NCI-H2107 (cell line): ENCODE measurements at regions not wholly inside any gene's neighbourhood (a gene's known extent, or its start where the extent isn't known, plus 50 kb on each side); places are given as distances from the start of the nearest gene placed in this dataset.

ENCODE experiments used
- DNase-seq: peaks from one replicate; lab custom pipeline; 2025; lab: John Stamatoyannopoulos, UW

DNA sequence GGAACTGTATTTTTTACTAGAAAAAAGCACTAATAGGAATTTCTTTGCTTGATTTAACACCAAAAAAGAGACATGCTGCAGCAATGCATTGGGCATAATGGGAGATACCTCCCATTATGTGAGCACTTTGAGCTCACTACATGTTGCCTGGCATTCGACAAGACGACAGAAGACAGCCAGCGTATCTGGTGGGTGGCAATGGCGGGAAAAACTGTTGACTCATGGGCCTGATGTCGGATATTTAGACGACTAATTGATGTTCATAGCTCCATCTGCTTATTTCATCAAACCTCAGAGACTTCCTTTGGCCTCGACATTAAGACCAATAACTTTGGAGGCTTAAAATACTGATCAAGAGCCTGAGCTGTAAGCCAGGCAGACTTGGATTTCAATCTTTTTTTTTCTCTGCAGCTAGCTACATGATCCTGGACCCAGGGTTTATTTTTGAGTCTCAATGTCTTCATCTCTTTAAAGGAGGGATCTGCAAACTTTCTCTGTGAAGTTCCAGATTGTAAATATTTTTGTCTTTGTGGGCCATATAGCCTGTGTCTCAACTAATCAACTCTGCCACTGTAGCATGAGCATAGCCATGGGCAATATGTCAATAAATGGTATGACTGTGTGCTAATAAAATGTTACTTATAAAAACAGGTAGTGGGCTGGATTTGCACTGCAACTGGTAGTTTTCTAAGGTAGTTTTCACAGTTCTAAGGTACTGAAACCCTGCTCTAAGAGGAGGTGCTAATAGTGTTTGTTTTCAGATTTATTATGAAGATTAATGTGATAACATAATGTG lies 375.1 kb downstream of the METTL15 start:
- no peak for DNase-seq

DNA sequence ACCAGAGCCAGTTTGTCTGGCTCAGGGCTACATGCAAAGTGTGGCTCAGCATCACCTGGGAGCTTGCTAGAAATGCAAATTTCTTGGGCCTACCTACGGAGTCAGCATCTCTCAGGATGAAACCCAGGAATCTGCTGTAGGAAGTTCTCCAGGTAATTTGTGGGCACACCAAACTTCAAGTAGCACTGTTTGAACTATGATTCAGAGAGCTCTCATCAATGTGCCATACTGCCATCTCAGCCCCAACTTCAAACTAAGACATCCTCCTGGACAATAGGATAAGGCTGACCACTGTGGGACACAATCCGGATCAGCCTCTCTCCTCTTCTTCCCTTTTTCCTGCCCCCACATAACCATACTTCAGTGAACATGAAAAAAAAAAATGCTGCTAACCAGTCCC lies 374.5 kb downstream of the METTL15 start:
- no peak for DNase-seq

DNA sequence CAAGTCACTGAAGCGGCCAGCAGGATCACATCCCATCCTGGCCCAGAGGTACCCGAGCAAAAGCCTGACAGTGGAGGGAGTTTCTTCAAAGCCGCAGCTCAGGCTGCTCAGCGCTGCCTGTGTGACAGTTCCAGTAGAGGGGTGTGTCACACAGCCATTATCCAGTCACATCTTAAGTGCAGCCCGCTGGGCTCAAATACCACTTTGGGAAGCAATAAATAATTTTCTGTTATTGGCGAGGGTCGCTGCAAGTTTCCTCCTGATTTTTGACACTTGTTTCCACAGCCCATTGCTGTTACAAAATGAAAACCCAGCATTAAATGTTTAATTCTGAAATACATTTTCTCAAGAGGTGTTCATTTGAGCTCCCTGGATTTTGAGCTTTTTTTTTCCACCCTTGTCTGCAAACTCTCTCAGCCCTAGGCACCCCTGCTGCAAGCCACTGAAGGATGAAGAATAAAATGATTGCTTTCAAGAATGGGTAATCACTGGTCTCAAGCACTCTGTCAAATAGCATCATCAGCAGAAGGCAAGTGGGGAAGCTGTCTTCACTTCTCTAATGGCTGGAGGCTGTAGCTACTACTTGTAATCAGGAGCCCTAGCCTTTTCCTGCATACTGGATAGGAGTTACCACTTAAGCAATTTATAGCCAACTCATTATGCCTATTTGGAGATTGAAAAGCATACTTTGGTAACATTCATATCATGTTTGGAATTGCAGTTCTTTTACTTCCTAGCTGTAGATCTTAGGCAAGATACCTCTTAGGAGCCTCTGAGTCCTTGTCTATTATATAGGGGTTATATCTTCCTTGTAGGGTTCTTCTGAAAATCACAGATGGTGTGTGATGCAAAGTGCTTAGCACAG lies 373.7 kb downstream of the METTL15 start:
- DNase-seq = no peak

DNA sequence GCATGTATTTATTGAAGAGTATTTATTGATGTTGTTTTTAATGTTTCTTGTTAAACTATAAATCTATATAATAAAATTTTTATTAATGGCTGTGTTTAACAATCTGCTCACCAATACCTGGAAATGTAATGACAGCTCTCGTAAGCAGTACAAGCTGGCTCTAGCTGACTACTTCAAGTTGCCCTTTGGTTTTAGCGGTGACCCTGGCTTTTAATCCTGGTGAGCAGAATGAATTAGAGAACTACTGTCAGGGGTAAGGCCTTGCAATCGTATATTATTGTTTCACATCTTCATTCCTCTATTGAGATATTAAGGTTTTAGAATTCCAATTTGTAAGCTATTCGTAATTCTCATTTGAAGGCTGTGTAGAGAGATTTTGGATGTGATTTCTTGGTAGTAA lies 372.2 kb downstream of the METTL15 start:
- no peak for DNase-seq

DNA sequence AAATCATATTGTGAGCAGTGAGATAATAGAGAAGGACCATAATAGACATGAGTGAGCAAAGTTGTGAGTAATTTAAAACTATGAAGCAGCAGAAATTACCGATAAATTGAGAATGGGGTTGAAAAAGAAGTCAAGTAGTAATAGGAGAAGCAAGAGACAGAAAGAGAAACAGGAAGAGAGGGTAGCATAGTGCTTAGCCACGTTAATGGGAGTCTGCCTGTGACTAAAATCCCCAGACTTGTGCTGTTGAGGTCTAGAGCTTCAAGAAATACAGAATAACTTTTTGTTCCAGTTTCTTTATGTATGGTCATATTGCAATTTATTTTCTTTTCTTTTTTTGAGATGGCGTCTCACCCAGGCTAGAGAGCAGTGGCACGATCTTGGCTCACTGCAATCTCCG lies 368.7 kb downstream of the METTL15 start:
- no peak for DNase-seq

DNA sequence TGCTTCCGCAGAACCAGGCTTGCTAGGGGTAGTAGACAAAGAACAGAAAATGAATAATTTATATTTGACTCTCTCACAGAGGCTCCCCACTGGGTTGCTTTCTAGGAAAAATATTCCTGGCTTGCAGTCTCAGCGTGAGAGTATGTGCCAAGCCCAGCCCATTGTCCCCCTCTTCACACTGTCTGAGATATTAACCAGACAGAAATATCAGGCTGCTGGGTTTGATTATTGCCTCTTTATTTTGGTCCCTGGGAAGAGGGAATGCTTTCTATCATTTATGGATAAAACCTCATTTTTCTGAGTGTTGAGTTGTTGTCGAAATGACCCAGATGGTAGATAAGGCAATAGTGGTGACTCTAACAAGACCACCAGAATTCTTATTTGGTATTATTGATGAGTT lies 367.9 kb downstream of the METTL15 start:
- DNase-seq = no peak

DNA sequence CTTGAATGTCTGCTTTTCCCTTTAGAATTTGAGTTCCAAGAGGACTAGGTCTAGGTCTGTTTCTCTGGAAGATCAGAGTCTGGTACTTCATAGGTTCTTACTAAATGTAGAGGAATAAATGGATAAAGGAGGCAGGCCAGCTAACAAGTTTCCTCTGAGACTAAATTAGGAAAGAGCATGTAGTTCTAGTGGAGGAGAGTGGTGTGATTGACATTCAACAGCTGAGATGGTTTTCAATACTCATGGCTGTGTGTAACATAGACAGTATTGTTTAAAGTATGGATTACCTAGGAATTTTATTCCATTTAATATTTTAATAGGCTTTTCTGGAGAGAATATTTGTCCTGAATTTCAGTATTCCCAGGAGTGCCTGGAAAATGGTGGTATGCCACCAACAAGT lies 364.7 kb downstream of the METTL15 start:
- DNase-seq = no peak

DNA sequence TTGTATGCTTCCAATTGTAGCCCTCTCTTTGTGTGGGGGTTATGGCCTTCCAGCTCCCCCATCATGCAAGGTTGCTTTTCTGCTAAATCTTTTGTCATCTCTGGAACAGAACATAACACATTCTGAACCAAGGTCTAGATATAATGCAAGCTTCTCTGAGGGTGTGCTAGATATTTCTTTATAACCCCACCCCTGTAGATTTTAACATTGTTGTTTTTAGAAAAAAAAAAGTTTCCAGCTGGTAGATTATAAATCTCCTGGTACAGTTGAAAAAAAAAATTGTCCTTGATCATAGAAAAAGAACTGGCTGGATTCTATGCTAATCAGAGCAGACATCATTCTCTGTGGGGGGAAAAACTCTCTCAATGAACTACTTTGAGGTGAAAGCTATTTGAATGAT lies 363.3 kb downstream of the METTL15 start:
- DNase-seq = no peak

DNA sequence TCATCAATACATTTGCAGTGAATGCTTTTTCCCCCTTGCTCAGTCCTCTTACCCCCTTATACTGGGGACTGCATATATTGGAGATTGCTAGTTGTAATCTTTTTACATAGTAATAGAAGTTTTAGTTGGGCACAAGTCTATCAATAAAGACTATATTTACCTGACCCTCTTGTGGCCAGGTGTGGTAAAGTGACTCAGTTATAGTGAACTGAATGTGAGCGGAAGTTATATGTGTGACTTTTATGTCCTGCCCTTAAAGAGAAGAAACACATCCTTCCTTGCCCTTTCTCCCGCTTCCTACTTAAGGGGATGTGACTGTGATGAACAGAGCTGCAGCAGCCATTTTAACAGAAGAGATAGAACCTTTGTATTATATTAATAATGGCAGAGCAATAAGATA lies 362.0 kb downstream of the METTL15 start:
- DNase-seq = no peak

DNA sequence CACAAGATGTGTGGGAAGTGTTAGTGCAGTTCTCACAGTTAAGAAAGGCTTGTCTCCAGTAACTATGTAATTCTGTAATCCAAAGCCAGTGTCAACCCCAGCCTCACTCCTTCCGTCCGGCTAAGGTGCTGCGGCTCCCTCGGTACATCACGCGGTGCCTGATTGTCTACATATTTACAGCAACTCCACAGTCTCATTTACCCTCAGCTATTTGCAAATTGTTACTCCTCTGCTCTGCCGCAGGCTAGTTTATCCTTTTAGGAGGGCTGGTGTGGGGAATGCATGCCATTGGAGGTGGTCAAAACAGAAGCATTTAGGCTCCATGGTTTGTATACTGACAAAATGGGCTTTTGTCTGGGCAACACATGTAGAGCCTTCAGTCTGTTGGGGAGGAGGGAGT lies 358.3 kb downstream of the METTL15 start:
- DNase-seq = no peak

DNA sequence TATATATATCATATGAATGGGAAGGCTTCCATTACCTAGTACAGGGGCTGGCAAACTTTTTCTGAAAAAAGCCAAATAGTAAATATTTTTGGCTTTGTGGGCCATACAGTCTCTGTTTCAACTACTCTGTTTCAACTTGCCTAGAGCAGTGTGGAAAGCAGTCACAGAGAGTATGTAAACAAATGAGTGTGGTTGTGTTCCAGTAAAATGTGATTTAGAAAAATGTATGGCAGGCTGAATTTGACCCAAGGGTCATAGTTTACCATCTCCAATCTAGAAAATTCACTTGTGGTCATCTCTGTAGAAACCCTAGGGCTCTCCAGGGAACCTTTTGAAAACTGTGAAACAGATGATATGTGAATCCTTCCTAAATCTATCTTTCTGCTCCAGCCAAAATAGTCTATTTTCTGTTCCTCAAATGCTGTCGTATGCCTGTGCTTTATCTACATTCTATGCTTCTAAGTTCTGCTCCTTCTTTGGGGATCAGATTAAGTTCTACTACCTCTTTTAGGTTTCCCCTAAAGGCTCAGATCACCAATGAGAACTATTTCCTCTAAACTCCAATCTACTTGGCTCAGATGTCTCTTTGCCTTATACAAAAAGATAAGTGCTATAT lies 356.2 kb downstream of the METTL15 start:
- no peak for DNase-seq

DNA sequence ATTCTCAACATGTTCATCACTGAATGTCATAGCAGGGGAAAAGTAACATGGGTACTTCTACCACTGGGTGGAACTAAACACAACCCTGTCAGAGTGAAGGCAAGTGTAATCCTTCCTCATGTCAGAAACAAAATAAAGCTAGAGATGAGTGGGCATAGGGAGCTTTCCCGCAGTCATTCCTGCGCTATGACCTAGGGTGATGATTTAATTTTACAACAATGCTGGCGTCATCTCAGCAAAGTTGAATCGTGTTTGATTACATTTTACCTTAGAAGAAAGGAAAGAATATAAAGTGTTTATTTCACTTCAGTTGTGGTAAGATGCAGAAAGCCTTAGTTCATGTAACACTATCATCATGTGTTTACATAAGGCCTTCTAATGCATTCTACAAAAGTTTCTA lies 355.6 kb downstream of the METTL15 start:
- DNase-seq = no peak

DNA sequence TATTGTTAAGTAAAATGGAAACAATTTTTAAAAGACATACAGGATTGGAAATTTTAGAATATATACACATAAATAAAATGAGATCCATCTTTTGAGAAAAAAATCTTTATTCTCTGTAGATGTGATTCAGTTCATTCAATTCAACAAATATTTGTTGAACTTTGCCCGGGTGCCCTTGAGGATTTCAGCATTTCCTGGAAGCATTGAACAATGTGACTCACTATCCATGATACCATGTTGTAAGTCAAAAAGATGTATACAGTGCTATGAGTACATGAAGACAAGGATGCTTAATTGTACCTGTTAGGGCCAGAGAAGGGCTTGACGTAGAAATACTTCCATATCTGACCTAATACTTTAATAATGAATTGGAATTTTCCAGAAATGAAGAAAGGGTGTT lies 353.7 kb downstream of the METTL15 start:
- DNase-seq = no peak

DNA sequence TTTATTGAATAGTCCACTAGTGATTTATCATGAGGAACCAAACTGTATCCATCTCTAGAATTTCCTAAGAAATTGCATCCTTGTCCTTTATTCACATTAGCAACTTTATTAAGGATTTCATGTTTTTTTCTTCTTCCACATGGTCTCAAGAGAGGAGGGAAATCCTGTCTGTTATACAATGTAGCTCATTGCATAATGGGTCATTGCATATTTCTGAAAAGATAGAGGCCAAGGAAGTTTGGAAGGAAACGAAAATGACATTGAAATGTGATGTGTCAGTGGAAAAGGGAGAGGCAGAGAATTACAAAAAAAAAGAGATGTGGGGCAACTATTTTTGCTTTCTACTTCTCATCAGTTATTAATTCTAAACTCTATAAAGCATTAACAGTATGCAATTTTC lies 353.1 kb downstream of the METTL15 start:
- no peak for DNase-seq

DNA sequence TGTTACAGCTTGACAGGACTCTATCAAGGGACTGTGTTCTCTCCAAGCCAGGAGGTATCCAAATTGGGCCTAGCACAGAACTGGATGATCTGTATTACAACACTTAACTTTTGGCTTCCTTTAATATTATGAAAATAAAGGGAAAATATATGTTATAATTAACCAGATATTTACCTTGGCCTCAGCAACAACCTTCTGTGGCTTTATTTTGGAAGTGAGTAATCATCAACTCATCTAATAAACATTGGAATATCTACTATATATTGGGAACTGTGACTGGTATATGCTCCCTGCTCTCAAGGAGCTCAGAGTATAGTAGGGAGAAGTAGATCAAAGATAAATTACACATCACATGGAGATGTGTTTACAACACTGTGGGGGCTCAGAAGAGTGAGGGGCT lies 352.2 kb downstream of the METTL15 start:
- DNase-seq = no peak

DNA sequence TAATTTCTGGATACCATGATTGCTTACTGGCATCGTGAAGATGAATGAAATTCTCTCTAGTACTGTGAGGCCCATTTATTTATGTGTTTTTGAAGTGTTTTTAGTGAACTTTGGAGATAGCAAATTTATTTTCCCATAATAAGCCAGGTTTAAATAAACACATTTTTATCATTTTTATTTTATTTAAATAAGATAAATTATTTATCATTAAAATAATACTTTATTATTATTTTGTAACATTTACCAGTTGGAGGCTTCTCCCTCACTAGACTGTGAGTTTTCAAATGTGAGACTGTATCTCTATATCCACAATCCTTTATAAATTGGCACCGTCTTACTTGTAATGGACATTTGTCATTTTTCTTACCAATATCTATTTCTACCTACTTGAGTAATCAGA lies 351.7 kb downstream of the METTL15 start:
- DNase-seq = no peak

DNA sequence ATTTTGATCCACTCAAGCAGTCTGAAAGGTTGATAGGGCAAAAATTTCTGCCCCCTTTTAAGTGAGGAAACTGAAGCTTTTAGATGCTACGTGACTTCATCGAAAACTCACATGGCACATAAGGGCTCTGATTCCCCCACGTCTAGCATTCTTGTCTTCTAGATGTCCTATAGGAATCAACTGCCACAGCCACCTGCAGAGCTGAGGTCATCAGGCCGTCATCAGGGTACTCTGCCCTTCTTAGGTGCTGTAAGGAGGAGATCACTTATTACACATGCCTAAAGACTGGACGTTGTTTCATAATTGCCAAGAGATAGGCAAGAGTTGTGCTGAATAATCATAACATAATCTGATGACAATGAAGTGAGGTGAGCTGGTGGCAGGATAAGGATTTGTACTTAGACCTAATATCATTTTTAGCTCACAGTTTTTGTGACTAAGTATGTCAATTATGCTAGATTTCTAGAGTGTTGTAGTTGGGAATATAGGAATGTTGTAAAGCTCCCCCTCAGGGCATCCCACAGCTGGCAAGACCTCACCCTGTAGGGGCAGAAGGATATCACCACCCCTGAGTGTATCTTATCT lies 349.4 kb downstream of the METTL15 start:
- DNase-seq = no peak

DNA sequence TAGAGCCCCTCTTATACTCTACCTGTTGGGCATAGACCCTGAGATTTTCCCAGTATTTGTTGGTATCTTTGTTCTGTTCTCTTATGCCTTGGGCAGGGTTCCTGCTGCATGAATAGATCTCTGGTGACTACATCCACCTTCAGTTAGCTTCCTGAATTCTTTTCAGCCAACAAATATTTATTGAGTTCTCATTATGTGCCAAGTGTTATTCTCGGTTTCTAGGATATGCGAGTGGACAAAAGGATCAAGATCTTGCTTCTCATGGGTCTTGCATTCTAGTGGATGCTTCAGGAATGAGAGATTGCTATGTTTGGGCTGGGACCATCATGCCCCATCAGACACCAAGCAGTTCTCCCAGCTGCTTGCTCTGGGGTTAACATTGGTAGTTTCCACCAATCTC lies 340.0 kb downstream of the METTL15 start:
- DNase-seq = no peak

DNA sequence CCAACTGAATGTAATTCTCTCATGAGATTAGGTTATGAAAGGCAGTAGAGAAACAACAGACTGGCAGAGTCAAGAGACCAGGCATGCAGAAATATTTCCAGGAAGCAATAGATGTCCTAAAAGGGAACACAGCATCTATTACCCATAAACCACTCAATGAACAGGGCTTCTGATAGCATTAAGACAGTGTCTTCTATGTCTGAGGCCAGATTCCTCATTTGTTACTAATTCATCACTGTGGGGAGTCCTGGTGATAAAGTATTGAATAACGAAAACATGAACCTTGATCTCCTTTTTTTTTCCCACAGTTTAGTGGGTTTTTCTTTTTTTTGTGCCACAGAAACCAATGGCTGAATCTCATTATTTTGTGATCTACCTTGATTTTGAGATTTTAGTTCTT lies 339.0 kb downstream of the METTL15 start:
- no peak for DNase-seq

DNA sequence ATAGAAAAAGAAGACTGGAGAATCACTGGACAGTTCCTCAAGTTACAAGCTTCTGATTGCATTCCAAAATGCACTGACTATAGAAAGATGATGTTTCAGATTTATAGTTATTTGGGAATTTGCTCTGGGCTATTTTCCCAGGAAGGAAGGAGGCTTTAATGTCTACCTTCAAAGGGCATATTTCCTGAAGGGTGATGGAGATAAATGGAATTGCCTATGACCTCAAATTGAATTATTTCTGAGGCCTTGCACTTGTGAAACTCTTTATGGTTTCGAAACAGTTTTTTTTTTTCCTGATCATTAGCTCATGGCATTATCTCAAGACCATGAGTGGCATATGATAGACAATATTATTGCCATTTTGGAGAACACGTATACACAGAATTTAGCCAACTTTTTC lies 333.9 kb downstream of the METTL15 start:
- no peak for DNase-seq

DNA sequence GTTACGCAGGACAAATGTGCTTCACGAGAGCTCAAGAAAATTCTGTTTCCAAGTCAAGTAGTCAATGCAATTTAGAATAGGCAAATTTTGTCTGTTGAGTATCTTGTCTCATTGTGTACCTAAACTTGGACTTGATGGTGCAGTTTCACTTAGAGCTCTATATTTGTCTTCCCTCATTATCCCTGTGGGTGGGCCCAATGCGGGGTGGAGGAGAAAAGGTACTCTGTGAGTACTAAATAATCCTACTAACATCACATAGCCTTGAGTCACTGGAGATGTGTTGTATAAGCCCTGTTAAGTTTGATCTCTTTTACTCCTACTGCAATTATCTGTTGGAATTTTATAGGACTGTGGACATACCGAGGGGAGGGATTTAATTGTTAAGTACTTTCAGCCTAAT lies 331.2 kb downstream of the METTL15 start:
- no peak for DNase-seq

DNA sequence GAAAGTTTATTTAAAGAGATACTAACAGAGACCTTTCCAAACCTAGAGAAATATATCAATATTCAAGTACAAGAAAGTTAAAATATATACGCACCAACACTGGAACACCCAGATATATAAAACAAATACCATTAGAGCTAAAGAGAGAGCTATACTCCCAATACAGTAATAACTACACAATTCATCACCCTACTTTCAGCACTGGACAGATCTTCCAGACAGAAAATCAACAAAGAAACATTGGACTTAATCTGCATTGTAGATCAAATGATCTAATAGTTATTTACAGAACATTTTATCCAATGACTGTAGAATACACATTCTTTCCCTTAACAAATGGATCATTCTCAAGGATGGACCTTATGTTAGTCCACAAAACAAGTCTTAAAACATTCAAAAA lies 311.9 kb downstream of the METTL15 start:
- DNase-seq = no peak
